Breast epithelium (tissue), 3 donors: ENCODE measurements at regions not wholly inside any gene's neighbourhood (a gene's known extent, or its start where the extent isn't known, plus 50 kb on each side); places are given as distances from the start of the nearest gene placed in this dataset.

Experiments used
- POLR2A ChIP-seq: fragments of 450-650 bp; IDR thresholded peaks from one replicate; pipeline ENCODE4 v1.6.1; 2016; ENCODE audit warnings: antibody characterized with exemption, mild to moderate bottlenecking, moderate library complexity
- TF ChIP-seq, protein P1 (sequence below), 3 donors: fragments of 450-650 bp; IDR thresholded peaks; one replicate each; pipeline ENCODE4 v1.5.1; 2016 to 2017; ENCODE audit warnings: antibody characterized with exemption in 3 of 3, mild to moderate bottlenecking in 3 of 3, moderate library complexity in 3 of 3

DNA sequence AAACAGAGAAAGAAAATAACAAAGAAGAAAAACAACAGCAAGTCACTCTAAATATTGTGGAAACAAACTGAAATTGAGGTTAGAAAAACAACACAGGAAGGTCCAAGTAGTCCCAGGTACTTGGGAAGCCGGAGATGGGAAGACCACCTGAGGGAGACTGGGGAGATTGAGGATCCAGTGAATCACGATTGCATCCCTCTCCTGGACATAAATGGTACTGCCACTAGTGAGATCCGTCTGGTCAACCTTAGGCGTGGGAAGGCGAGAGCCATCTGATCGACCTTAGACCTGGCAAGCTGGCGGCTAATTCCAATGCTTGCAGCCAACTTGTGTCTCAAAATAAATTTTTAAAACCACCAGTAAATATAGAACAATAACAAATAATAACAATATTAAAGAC lies 81.9 kb downstream of the ZNF726 start:
- TF ChIP-seq, protein P1, sequence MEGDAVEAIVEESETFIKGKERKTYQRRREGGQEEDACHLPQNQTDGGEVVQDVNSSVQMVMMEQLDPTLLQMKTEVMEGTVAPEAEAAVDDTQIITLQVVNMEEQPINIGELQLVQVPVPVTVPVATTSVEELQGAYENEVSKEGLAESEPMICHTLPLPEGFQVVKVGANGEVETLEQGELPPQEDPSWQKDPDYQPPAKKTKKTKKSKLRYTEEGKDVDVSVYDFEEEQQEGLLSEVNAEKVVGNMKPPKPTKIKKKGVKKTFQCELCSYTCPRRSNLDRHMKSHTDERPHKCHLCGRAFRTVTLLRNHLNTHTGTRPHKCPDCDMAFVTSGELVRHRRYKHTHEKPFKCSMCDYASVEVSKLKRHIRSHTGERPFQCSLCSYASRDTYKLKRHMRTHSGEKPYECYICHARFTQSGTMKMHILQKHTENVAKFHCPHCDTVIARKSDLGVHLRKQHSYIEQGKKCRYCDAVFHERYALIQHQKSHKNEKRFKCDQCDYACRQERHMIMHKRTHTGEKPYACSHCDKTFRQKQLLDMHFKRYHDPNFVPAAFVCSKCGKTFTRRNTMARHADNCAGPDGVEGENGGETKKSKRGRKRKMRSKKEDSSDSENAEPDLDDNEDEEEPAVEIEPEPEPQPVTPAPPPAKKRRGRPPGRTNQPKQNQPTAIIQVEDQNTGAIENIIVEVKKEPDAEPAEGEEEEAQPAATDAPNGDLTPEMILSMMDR (IDR thresholded peaks at IDR 0.05), result no peak
- no peak for TF ChIP-seq POLR2A
